ENCODE measurements at regions not wholly inside any gene's neighbourhood (a gene's known extent, or its start where the extent isn't known, plus 50 kb on each side); places are given as distances from the start of the nearest gene placed in this dataset.

DNA sequence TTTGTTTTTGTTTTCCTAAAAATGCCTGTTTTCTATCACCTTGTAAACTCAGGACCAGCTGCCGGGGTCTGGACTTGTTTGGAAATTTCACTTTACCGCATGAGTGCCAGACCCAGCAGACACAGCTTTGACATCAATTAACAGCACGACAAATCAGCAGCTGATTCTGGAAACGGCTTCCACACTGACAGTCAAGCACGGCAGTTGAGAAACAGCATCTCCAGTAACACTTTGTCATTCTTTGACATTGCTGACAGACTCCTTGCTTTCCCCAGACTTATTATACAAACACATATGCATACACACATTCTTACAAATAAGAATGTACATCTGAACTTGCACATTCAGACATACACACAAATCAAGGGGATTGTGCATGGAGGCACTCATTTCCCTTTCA, 1017.6 kb upstream of the HS3ST1 start:
- DNase-seq (ENCODE audit: low read depth, low spot score) (no peak), ATAC-seq (no peak)
- POLR2A ChIA-PET: no interaction called here
- Histone ChIP-seq H4K20me1 (ENCODE audit: insufficient read depth) (no peaks in the 10 kb centered on the region), H3K27me3 (ENCODE audit: insufficient read depth, low read length) (no peaks in the 10 kb centered on the region), H3K9me3 (ENCODE audit: control insufficient read depth in 1 of 2, insufficient read depth in 1 of 2, low read depth in 1 of 2, low read length in 2 of 2) (no peaks in the 10 kb centered on the region), H3K4me3 (replicated peaks in 1 of 2; ENCODE audit: low read depth in 1 of 2, low read length in 2 of 2) (no peak overlapping the region), H3K79me2 (ENCODE audit: insufficient read depth, low read length) (no peaks in the 10 kb centered on the region), H2AFZ (ENCODE audit: low read depth, low read length, poor library complexity, severe bottlenecking) (no peak overlapping the region), H3K9ac (ENCODE audit: low read length) (no peak overlapping the region), H3K36me3 (ENCODE audit: control insufficient read depth in 1 of 2, insufficient read depth in 2 of 2, low read length in 2 of 2) (no peaks in the 10 kb centered on the region), H3K4me1 (ENCODE audit: control insufficient read depth in 1 of 2, insufficient read depth in 2 of 2, low read length in 2 of 2) (no peaks in the 10 kb centered on the region), H3K9me2 (ENCODE audit: insufficient read depth) (no peaks in the 10 kb centered on the region), H3K27ac (ENCODE audit: low read depth, low read length) (no peak overlapping the region), H3K4me2 (ENCODE audit: low read length) (no peak overlapping the region)
- BruUV-seq (replicated peaks): no TSS peak
- CTCF ChIA-PET: no interaction called here
- no peak for TF ChIP-seq SIN3A (IDR thresholded peaks at IDR 0.05; ENCODE audit: low read depth)
- TF ChIP-seq, protein P1, sequence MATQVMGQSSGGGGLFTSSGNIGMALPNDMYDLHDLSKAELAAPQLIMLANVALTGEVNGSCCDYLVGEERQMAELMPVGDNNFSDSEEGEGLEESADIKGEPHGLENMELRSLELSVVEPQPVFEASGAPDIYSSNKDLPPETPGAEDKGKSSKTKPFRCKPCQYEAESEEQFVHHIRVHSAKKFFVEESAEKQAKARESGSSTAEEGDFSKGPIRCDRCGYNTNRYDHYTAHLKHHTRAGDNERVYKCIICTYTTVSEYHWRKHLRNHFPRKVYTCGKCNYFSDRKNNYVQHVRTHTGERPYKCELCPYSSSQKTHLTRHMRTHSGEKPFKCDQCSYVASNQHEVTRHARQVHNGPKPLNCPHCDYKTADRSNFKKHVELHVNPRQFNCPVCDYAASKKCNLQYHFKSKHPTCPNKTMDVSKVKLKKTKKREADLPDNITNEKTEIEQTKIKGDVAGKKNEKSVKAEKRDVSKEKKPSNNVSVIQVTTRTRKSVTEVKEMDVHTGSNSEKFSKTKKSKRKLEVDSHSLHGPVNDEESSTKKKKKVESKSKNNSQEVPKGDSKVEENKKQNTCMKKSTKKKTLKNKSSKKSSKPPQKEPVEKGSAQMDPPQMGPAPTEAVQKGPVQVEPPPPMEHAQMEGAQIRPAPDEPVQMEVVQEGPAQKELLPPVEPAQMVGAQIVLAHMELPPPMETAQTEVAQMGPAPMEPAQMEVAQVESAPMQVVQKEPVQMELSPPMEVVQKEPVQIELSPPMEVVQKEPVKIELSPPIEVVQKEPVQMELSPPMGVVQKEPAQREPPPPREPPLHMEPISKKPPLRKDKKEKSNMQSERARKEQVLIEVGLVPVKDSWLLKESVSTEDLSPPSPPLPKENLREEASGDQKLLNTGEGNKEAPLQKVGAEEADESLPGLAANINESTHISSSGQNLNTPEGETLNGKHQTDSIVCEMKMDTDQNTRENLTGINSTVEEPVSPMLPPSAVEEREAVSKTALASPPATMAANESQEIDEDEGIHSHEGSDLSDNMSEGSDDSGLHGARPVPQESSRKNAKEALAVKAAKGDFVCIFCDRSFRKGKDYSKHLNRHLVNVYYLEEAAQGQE (IDR thresholded peaks at IDR 0.05; ENCODE audit: low read depth): no peak
- no peak for TF ChIP-seq ZNF274 (IDR thresholded peaks at IDR 0.05; ENCODE audit: low read depth, low read length)
- no peak for TF ChIP-seq ELF1 (IDR thresholded peaks at IDR 0.05; ENCODE audit: borderline replicate concordance, low read depth)
- no peak for TF ChIP-seq YY1 (IDR thresholded peaks at IDR 0.05; ENCODE audit: extremely low read depth, insufficient replicate concordance, low read depth, low read length)
- TF ChIP-seq SRF (IDR thresholded peaks at IDR 0.05; ENCODE audit: low read depth): no peak
- no peak for TF ChIP-seq ZFX (IDR thresholded peaks at IDR 0.05)
- TF ChIP-seq, protein P2, sequence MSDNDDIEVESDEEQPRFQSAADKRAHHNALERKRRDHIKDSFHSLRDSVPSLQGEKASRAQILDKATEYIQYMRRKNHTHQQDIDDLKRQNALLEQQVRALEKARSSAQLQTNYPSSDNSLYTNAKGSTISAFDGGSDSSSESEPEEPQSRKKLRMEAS (IDR thresholded peaks at IDR 0.05): no peak
- TF ChIP-seq POLR2AphosphoS5 (IDR thresholded peaks at IDR 0.05; ENCODE audit: low read depth, low read length): no peak
- TF ChIP-seq, protein P3, sequence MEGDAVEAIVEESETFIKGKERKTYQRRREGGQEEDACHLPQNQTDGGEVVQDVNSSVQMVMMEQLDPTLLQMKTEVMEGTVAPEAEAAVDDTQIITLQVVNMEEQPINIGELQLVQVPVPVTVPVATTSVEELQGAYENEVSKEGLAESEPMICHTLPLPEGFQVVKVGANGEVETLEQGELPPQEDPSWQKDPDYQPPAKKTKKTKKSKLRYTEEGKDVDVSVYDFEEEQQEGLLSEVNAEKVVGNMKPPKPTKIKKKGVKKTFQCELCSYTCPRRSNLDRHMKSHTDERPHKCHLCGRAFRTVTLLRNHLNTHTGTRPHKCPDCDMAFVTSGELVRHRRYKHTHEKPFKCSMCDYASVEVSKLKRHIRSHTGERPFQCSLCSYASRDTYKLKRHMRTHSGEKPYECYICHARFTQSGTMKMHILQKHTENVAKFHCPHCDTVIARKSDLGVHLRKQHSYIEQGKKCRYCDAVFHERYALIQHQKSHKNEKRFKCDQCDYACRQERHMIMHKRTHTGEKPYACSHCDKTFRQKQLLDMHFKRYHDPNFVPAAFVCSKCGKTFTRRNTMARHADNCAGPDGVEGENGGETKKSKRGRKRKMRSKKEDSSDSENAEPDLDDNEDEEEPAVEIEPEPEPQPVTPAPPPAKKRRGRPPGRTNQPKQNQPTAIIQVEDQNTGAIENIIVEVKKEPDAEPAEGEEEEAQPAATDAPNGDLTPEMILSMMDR (IDR thresholded peaks at IDR 0.05 in 2 of 3, conservative IDR thresholded peaks at IDR 0.05 in 1 of 3; ENCODE audit: borderline replicate concordance in 1 of 3, insufficient read depth in 1 of 3, low read depth in 2 of 3, low read length in 2 of 3): no peak
- TF ChIP-seq CBX3 (IDR thresholded peaks at IDR 0.05; ENCODE audit: low read depth): no peak
- TF ChIP-seq, protein P4, sequence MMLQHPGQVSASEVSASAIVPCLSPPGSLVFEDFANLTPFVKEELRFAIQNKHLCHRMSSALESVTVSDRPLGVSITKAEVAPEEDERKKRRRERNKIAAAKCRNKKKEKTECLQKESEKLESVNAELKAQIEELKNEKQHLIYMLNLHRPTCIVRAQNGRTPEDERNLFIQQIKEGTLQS (IDR thresholded peaks at IDR 0.05): no peak
- no peak for TF ChIP-seq EZH2 (IDR thresholded peaks at IDR 0.05)
- no peak for TF ChIP-seq EGR1 (IDR thresholded peaks at IDR 0.05; ENCODE audit: low read depth)
- no peak for TF ChIP-seq FOSL1 (IDR thresholded peaks at IDR 0.05; ENCODE audit: low read depth)
- TF ChIP-seq TCF7L2 (IDR thresholded peaks at IDR 0.05; ENCODE audit: borderline replicate concordance, extremely low read depth, insufficient read depth, insufficient read length): no peak
- intact Hi-C loops (cut with micrococcal nuclease): no loop called here
- RAD21 ChIA-PET (ENCODE audit: low non-redundant PET in 1 of 2, low total read pairs in 2 of 2, uncharacterized antibody in 2 of 2, unreplicated experiment in 2 of 2): no interaction called here
